H9 (cell line): ENCODE measurements at regions not wholly inside any gene's neighbourhood (a gene's known extent, or its start where the extent isn't known, plus 50 kb on each side); places are given as distances from the start of the nearest gene placed in this dataset.

Experiments used
- DNase-seq: peaks from one replicate; pipeline ENCODE4 v3.0.0-alpha.2; 2017
- H2AFZ ChIP-seq: one replicate; pipeline ENCODE4 v1.6.1; 2013; ENCODE audit warnings: mild to moderate bottlenecking, low read length, control low read depth, moderate library complexity
- H2AK5ac ChIP-seq: 2 replicates; pipeline ENCODE4 v1.6.1; 2013; ENCODE audit warnings: low read length, control low read depth, mixed read lengths; ENCODE audit not compliant: insufficient read length
- H2BK120ac ChIP-seq: one replicate; pipeline ENCODE4 v1.6.1; 2013; ENCODE audit warnings: low read depth, mild to moderate bottlenecking, low read length, control low read depth, inconsistent platforms; ENCODE audit not compliant: poor library complexity, severe bottlenecking
- H2BK12ac ChIP-seq: 2 replicates; pipeline ENCODE4 v1.6.1; 2013; ENCODE audit warnings: low read length, control low read depth, mixed read lengths, low read depth; ENCODE audit not compliant: insufficient read length
- H2BK15ac ChIP-seq: 2 replicates; pipeline ENCODE4 v1.6.1; 2013; ENCODE audit warnings: low read depth, low read length, control low read depth
- H2BK20ac ChIP-seq: one replicate; pipeline ENCODE4 v1.6.1; 2013; ENCODE audit warnings: low read depth, mild to moderate bottlenecking, low read length, control low read depth, inconsistent platforms; ENCODE audit not compliant: poor library complexity, severe bottlenecking
- H2BK5ac ChIP-seq: 2 replicates; pipeline ENCODE4 v1.6.1; 2013; ENCODE audit warnings: low read length, control low read depth, mixed read lengths; ENCODE audit not compliant: insufficient read length
- H3K14ac ChIP-seq: 2 replicates; pipeline ENCODE4 v1.6.1; 2013; ENCODE audit warnings: low read length, control low read depth; ENCODE audit not compliant: insufficient read depth
- H3K18ac ChIP-seq: 2 replicates; pipeline ENCODE4 v1.6.1; 2013; ENCODE audit warnings: low read depth, mild to moderate bottlenecking, mixed read lengths, low read length, control low read depth; ENCODE audit not compliant: insufficient read length
- H3K23ac ChIP-seq: 2 replicates; pipeline ENCODE4 v1.6.1; 2013; ENCODE audit warnings: low read length, control low read depth, mixed read lengths, low read depth; ENCODE audit not compliant: insufficient read length
- H3K23me2 ChIP-seq: 2 replicates; pipeline ENCODE4 v1.6.1; 2013; ENCODE audit warnings: low read depth, mild to moderate bottlenecking, mixed read lengths, low read length, control low read depth; ENCODE audit not compliant: insufficient read length, poor library complexity, severe bottlenecking
- H3K27ac ChIP-seq: 2 replicates; pipeline ENCODE4 v1.5.1; 2013; ENCODE audit warnings: low read length, control low read depth, mixed read lengths, low read depth; ENCODE audit not compliant: insufficient read length
- H3K27me3 ChIP-seq: 2 replicates; pipeline ENCODE4 v1.6.1; 2013; ENCODE audit warnings: low read length, control low read depth, inconsistent platforms; ENCODE audit not compliant: insufficient read depth
- H3K4ac ChIP-seq: 2 replicates; pipeline ENCODE4 v1.6.1; 2013; ENCODE audit warnings: low read depth, mild to moderate bottlenecking, control low read depth, inconsistent platforms, low read length, moderate library complexity
- H3K4me1 ChIP-seq: 2 replicates; pipeline ENCODE4 v1.6.1; 2013; ENCODE audit warnings: low read length, control low read depth, inconsistent platforms; ENCODE audit not compliant: insufficient read depth
- H3K4me2 ChIP-seq: 2 replicates; pipeline ENCODE4 v1.6.1; 2013; ENCODE audit warnings: low read length, control low read depth, mixed read lengths; ENCODE audit not compliant: insufficient read length, insufficient read depth
- H3K56ac ChIP-seq: 2 replicates; pipeline ENCODE4 v1.6.1; 2013; ENCODE audit warnings: low read depth, mild to moderate bottlenecking, mixed read lengths, low read length, control low read depth; ENCODE audit not compliant: insufficient read length
- H3K79me1 ChIP-seq: 2 replicates; pipeline ENCODE4 v1.6.1; 2013; ENCODE audit warnings: low read depth, mild to moderate bottlenecking, moderate library complexity, low read length, control low read depth, inconsistent platforms; ENCODE audit not compliant: insufficient read depth, poor library complexity, severe bottlenecking
- H3K79me2 ChIP-seq: 2 replicates; pipeline ENCODE4 v1.6.1; 2013; ENCODE audit warnings: low read length, control low read depth, inconsistent platforms; ENCODE audit not compliant: insufficient read depth
- H3K9ac ChIP-seq: 2 replicates; pipeline ENCODE4 v1.6.1; 2013; ENCODE audit warnings: low read length, control low read depth, mixed read lengths; ENCODE audit not compliant: insufficient read length; ENCODE audit errors: extremely low read depth
- H3K9me3 ChIP-seq: one replicate; pipeline ENCODE4 v1.6.1; 2013; ENCODE audit warnings: low read depth, low read length, inconsistent platforms; ENCODE audit not compliant: control insufficient read depth
- H3T11ph ChIP-seq: one replicate; pipeline ENCODE4 v1.6.1; 2013; ENCODE audit warnings: mild to moderate bottlenecking, low read length, control low read depth, inconsistent platforms
- H4K20me1 ChIP-seq: one replicate; pipeline ENCODE4 v1.6.1; 2013; ENCODE audit not compliant: control insufficient read depth, insufficient read length, insufficient read depth
- H4K5ac ChIP-seq: 2 replicates; pipeline ENCODE4 v1.6.1; 2013; ENCODE audit warnings: low read depth, mild to moderate bottlenecking, mixed read lengths, low read length, control low read depth; ENCODE audit not compliant: insufficient read length
- H4K8ac ChIP-seq: replicated peaks from 2 replicates; pipeline ENCODE4 v1.6.1; 2013; ENCODE audit warnings: low read length, control low read depth, mixed read lengths, low read depth; ENCODE audit not compliant: insufficient read length
- H4K91ac ChIP-seq: 2 replicates; pipeline ENCODE4 v1.6.1; 2013; ENCODE audit warnings: low read depth, mild to moderate bottlenecking, moderate library complexity, mixed read lengths, low read length, control low read depth; ENCODE audit not compliant: insufficient read length
- H3K27ac Mint-ChIP-seq, 3 experiments: 2 replicates in 2 of 3; 3 replicates in 1 of 3; pipeline ENCODE4 v1.8.0; 2020 to 2021; ENCODE audit warnings: mixed read lengths in 3 of 3, mild to moderate bottlenecking in 1 of 3, moderate library complexity in 1 of 3
- H3K27me3 Mint-ChIP-seq: 2 replicates; pipeline ENCODE4 v1.8.0; 2021; ENCODE audit warnings: low read depth, mild to moderate bottlenecking, moderate library complexity, mixed read lengths
- H3K36me3 Mint-ChIP-seq, 3 experiments: 2 replicates in 2 of 3; 3 replicates in 1 of 3; pipeline ENCODE4 v1.8.0; 2020 to 2021; ENCODE audit warnings: low read depth in 3 of 3, mixed read lengths in 3 of 3; ENCODE audit not compliant: insufficient read depth in 1 of 3
- H3K4me1 Mint-ChIP-seq, 2 experiments: 2 replicates each; pipeline ENCODE4 v1.8.0; 2020; ENCODE audit warnings: mixed read lengths in 2 of 2
- H3K4me3 Mint-ChIP-seq, 2 experiments: 2 replicates in 1 of 2; 3 replicates in 1 of 2; pipeline ENCODE4 v1.8.0; 2020 to 2021; ENCODE audit warnings: mild to moderate bottlenecking in 2 of 2, mixed read lengths in 2 of 2, moderate library complexity in 1 of 2
- H3K9me3 Mint-ChIP-seq, 2 experiments: 2 replicates in 1 of 2; 3 replicates in 1 of 2; pipeline ENCODE4 v1.8.0; 2020; ENCODE audit warnings: mild to moderate bottlenecking in 2 of 2, mixed read lengths in 2 of 2, moderate library complexity in 1 of 2
- WGBS: extraction: QIAGEN DNeasy Blood & Tissue Kit; methylation state at CpG from one replicate; pipeline ENCODE4 v1.1.7; 2013; ENCODE audit warnings: missing lambda C conversion rate, low lambda C conversion rate, mixed read lengths; ENCODE audit not compliant: insufficient read length; ENCODE audit errors: extremely low coverage; 5-methylcytosine and 5-hydroxymethylcytosine counted together
- TF ChIP-seq, protein P1 (sequence below): fragments of 200-600 bp; sonication (generic); conservative IDR thresholded peaks from 3 replicates; pipeline ENCODE4 v1.8.0; 2021; ENCODE audit warnings: antibody characterized with exemption, mild to moderate bottlenecking

DNA sequence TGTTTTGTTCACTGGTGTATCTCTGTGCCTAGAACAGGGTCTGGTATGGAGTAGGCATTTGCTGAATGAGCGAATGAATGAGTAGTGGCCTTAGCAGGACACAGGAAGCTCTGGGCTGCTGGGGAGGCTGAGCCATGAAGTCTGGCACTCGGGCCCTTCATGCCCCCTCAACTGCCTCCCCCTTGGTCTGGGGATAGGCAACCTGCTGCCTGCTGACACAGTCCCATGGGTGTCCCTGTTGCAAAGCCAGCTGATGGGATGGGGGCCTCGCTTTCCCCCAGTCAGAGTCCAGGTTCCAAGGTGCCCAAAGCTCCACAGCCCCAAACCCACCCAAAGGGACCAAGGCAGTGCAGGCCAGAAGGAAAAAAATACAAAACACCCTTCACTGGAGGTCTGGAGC lies 107.0 kb upstream of the CASZ1 start:
- H3K14ac ChIP-seq = no peak overlapping the region
- no peak overlapping the region for H3K4me2 ChIP-seq
- H3K18ac ChIP-seq = no peak overlapping the region
- no peaks in the 10 kb centered on the region for H3K79me1 ChIP-seq
- no peaks in the 10 kb centered on the region for H4K20me1 ChIP-seq
- no peak overlapping the region for H3K56ac ChIP-seq
- no peak overlapping the region for H4K91ac ChIP-seq
- no peak overlapping the region for H3K23ac ChIP-seq
- no peak overlapping the region for H4K5ac ChIP-seq
- peaks cover 37 to 45% of the 10 kb centered on the region in 2 experiments for H3K4me1 Mint-ChIP-seq
- H3K9me3 Mint-ChIP-seq = no peaks in the 10 kb centered on the region
- no peak overlapping the region for H2AK5ac ChIP-seq
- no peaks in the 10 kb centered on the region for H3K9me3 ChIP-seq
- H3K23me2 ChIP-seq = no peaks in the 10 kb centered on the region
- H3K4me1 ChIP-seq = peaks cover 6% of the 10 kb centered on the region; the same call in 1 of the 2 replicates
- H3K4ac ChIP-seq = no peak overlapping the region
- TF ChIP-seq, protein P1, sequence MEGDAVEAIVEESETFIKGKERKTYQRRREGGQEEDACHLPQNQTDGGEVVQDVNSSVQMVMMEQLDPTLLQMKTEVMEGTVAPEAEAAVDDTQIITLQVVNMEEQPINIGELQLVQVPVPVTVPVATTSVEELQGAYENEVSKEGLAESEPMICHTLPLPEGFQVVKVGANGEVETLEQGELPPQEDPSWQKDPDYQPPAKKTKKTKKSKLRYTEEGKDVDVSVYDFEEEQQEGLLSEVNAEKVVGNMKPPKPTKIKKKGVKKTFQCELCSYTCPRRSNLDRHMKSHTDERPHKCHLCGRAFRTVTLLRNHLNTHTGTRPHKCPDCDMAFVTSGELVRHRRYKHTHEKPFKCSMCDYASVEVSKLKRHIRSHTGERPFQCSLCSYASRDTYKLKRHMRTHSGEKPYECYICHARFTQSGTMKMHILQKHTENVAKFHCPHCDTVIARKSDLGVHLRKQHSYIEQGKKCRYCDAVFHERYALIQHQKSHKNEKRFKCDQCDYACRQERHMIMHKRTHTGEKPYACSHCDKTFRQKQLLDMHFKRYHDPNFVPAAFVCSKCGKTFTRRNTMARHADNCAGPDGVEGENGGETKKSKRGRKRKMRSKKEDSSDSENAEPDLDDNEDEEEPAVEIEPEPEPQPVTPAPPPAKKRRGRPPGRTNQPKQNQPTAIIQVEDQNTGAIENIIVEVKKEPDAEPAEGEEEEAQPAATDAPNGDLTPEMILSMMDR = no peak
- H3K27ac Mint-ChIP-seq = no peak overlapping the region
- no peak overlapping the region for H2BK5ac ChIP-seq
- no peak overlapping the region for H2BK20ac ChIP-seq
- no peak overlapping the region for H4K8ac ChIP-seq
- no peak overlapping the region for H2AFZ ChIP-seq
- no peak for DNase-seq
- peaks cover 4% of the 10 kb centered on the region for H3K27me3 Mint-ChIP-seq
- no peak overlapping the region for H3K27ac ChIP-seq
- no peaks in the 10 kb centered on the region for H3K27me3 ChIP-seq
- H3T11ph ChIP-seq = no peak overlapping the region
- no peaks in the 10 kb centered on the region for H3K79me2 ChIP-seq
- no peak overlapping the region for H2BK120ac ChIP-seq
- no peaks in the 10 kb centered on the region for H3K36me3 Mint-ChIP-seq
- no peak overlapping the region for H2BK15ac ChIP-seq
- no peak overlapping the region for H3K9ac ChIP-seq
- H2BK12ac ChIP-seq = no peak overlapping the region
- no peak overlapping the region for H3K4me3 Mint-ChIP-seq
- no CpG with 5 or more reads among the region's 3 CpGs for WGBS
